ACC112 (cell line): ENCODE measurements at regions not wholly inside any gene's neighbourhood (a gene's known extent, or its start where the extent isn't known, plus 50 kb on each side); places are given as distances from the start of the nearest gene placed in this dataset.

Experiments
- H2AFZ ChIP-seq: fragments of 200-600 bp; sonication (generic); one replicate; pipeline ENCODE4 v1.6.0; 2017; ENCODE audit warnings: antibody characterized with exemption, low read length; ENCODE audit not compliant: unreplicated experiment
- H3K27ac ChIP-seq: fragments of 200-600 bp; sonication (generic); 2 replicates; pipeline ENCODE4 v1.5.1; 2014; ENCODE audit warnings: low read depth, mild to moderate bottlenecking, antibody characterized with exemption, low read length, moderate library complexity
- H3K27me3 ChIP-seq: fragments of 200-600 bp; sonication (generic); 2 replicates; pipeline ENCODE4 v1.6.1; 2014; ENCODE audit warnings: mild to moderate bottlenecking, antibody characterized with exemption, low read length, moderate library complexity, mixed read lengths; ENCODE audit not compliant: insufficient read depth
- H3K36me3 ChIP-seq: fragments of 200-600 bp; sonication (generic); 2 replicates; pipeline ENCODE4 v1.6.1; 2016; ENCODE audit warnings: mild to moderate bottlenecking, antibody characterized with exemption, low read length, moderate library complexity, mixed read lengths; ENCODE audit not compliant: insufficient read depth
- H3K4me1 ChIP-seq: fragments of 200-600 bp; sonication (generic); one replicate; pipeline ENCODE4 v1.6.1; 2016; ENCODE audit warnings: low read length, mixed read lengths; ENCODE audit not compliant: insufficient read depth, unreplicated experiment, control insufficient read depth
- H3K4me3 ChIP-seq: fragments of 200-600 bp; sonication (generic); 2 replicates; pipeline ENCODE4 v1.5.1; 2014; ENCODE audit warnings: mild to moderate bottlenecking, low read depth, low read length
- H3K79me2 ChIP-seq: fragments of 200-600 bp; sonication (generic); one replicate; pipeline ENCODE4 v1.6.0; 2016; ENCODE audit warnings: low read length; ENCODE audit not compliant: control insufficient read depth, unreplicated experiment, insufficient read depth

- no peak overlapping the region for H3K4me3 ChIP-seq
- H3K36me3 ChIP-seq: no peaks in the 10 kb centered on the region
- H2AFZ ChIP-seq: no peak overlapping the region
- no peaks in the 10 kb centered on the region for H3K27me3 ChIP-seq
- H3K27ac ChIP-seq: no peak overlapping the region
- no peaks in the 10 kb centered on the region for H3K79me2 ChIP-seq
- H3K4me1 ChIP-seq: no peaks in the 10 kb centered on the region
Observed at GRCh38 chr9:118976160-118976559, 393.1 kb downstream of the BRINP1 start.

- Histone ChIP-seq H3K79me2 (no peaks in the 10 kb centered on the region), H3K27me3 (no peaks in the 10 kb centered on the region), H3K4me3 (no peak overlapping the region), H3K36me3 (no peaks in the 10 kb centered on the region), H2AFZ (no peak overlapping the region), H3K27ac (no peak overlapping the region), H3K4me1 (no peaks in the 10 kb centered on the region)
Observed at GRCh38 chr9:118984607-118985006, 384.6 kb downstream of the BRINP1 start.

GRCh38 chr9:118985851-118986250, 383.4 kb downstream of the BRINP1 start:
- H3K4me3 ChIP-seq: no peak overlapping the region
- no peaks in the 10 kb centered on the region for H3K79me2 ChIP-seq
- H3K4me1 ChIP-seq: no peaks in the 10 kb centered on the region
- no peaks in the 10 kb centered on the region for H3K36me3 ChIP-seq
- H3K27ac ChIP-seq: no peak overlapping the region
- no peak overlapping the region for H2AFZ ChIP-seq
- no peaks in the 10 kb centered on the region for H3K27me3 ChIP-seq

GRCh38 chr9:118987167-118987566, 382.1 kb downstream of the BRINP1 start:
- H2AFZ ChIP-seq: no peak overlapping the region
- no peaks in the 10 kb centered on the region for H3K79me2 ChIP-seq
- H3K4me3 ChIP-seq: no peak overlapping the region
- no peak overlapping the region for H3K27ac ChIP-seq
- H3K36me3 ChIP-seq: no peaks in the 10 kb centered on the region
- H3K4me1 ChIP-seq: no peaks in the 10 kb centered on the region
- H3K27me3 ChIP-seq: no peaks in the 10 kb centered on the region

- no peak overlapping the region for H3K4me3 ChIP-seq
- no peak overlapping the region for H3K27ac ChIP-seq
- H3K4me1 ChIP-seq: no peaks in the 10 kb centered on the region
- no peaks in the 10 kb centered on the region for H3K36me3 ChIP-seq
- no peak overlapping the region for H2AFZ ChIP-seq
- no peaks in the 10 kb centered on the region for H3K27me3 ChIP-seq
- no peaks in the 10 kb centered on the region for H3K79me2 ChIP-seq
Observed at GRCh38 chr9:118990949-118991348, 378.3 kb downstream of the BRINP1 start.

GRCh38 chr9:118991366-118992285, 377.6 kb downstream of the BRINP1 start:
- no peak overlapping the region for H2AFZ ChIP-seq
- H3K4me3 ChIP-seq: no peak overlapping the region
- H3K79me2 ChIP-seq: no peaks in the 10 kb centered on the region
- no peaks in the 10 kb centered on the region for H3K4me1 ChIP-seq
- no peak overlapping the region for H3K27ac ChIP-seq
- H3K36me3 ChIP-seq: no peaks in the 10 kb centered on the region
- H3K27me3 ChIP-seq: no peaks in the 10 kb centered on the region

GRCh38 chr9:118992813-118993794, 376.1 kb downstream of the BRINP1 start:
- Histone ChIP-seq H2AFZ (no peak overlapping the region), H3K36me3 (no peaks in the 10 kb centered on the region), H3K27me3 (no peaks in the 10 kb centered on the region), H3K79me2 (no peaks in the 10 kb centered on the region), H3K27ac (no peak overlapping the region), H3K4me3 (no peak overlapping the region), H3K4me1 (no peaks in the 10 kb centered on the region)

- Histone ChIP-seq H3K4me3 (no peak overlapping the region), H3K4me1 (no peaks in the 10 kb centered on the region), H3K79me2 (no peaks in the 10 kb centered on the region), H3K27ac (no peak overlapping the region), H3K27me3 (no peaks in the 10 kb centered on the region), H2AFZ (no peak overlapping the region), H3K36me3 (no peaks in the 10 kb centered on the region)
Observed at GRCh38 chr9:118993965-118994364, 375.3 kb downstream of the BRINP1 start.

- H2AFZ ChIP-seq: no peak overlapping the region
Observed at GRCh38 chr9:119002491-119002890, 366.7 kb downstream of the BRINP1 start.

GRCh38 chr9:119003201-119003611, 366.0 kb downstream of the BRINP1 start:
- H3K79me2 ChIP-seq: no peaks in the 10 kb centered on the region
- H3K36me3 ChIP-seq: no peaks in the 10 kb centered on the region
- no peak overlapping the region for H2AFZ ChIP-seq
- no peaks in the 10 kb centered on the region for H3K4me1 ChIP-seq
- H3K27me3 ChIP-seq: no peaks in the 10 kb centered on the region
- no peak overlapping the region for H3K27ac ChIP-seq
- H3K4me3 ChIP-seq: no peak overlapping the region

More at GRCh38 chr9:119002491-119002890, 366.7 kb downstream of the BRINP1 start:
- Histone ChIP-seq H3K36me3 (no peaks in the 10 kb centered on the region), H3K79me2 (no peaks in the 10 kb centered on the region), H3K27ac (no peak overlapping the region), H3K4me1 (no peaks in the 10 kb centered on the region), H3K27me3 (no peaks in the 10 kb centered on the region), H3K4me3 (no peak overlapping the region)
